ENCODE measurements at regions not wholly inside any gene's neighbourhood (a gene's known extent, or its start where the extent isn't known, plus 50 kb on each side); places are given as distances from the start of the nearest gene placed in this dataset.

DNA sequence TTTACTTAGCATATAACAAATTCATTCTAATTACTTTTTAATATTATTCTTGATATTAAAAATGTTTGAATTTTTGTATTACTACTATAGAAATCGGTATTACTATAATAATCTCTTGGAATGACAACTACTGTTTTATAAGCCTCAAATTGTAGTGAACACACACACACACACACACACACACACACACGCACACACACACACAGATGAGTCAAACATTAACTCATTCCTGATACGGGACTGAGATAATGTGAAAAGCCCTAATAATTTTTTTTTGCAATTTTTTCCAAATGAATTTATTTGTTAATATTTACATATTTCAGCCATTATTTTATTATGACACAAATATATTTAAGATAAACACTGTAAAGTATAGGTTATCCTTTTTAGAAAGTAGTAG is 951.2 kb upstream of the PHF14 start:
- no peak for DNase-seq
- intact Hi-C loops (cut with DNase I, micrococcal nuclease): no loop called here
- Mint-ChIP-seq H3K9me3 (peaks cover 3% of the 10 kb centered on the region), H3K27me3 (no peaks in the 10 kb centered on the region), H3K4me3 (no peak overlapping the region), H3K27ac (no peak overlapping the region), H3K36me3 (ENCODE audit: low read depth) (no peaks in the 10 kb centered on the region), H3K4me1 (ENCODE audit: low read depth) (no peaks in the 10 kb centered on the region)
- Histone ChIP-seq H3K36me3 (ENCODE audit: insufficient read depth, low read length) (no peaks in the 10 kb centered on the region), H3K9me3 (ENCODE audit: control insufficient read depth in 1 of 2, insufficient read depth in 1 of 2, low read length in 2 of 2) (peaks cover 0 to 4% of the 10 kb centered on the region in 2 experiments), H3K27ac (ENCODE audit: low read depth in 1 of 2, low read length in 2 of 2) (no peak overlapping the region), H3K4me1 (ENCODE audit: insufficient read depth, low read length) (no peaks in the 10 kb centered on the region), H3K27me3 (ENCODE audit: control insufficient read depth in 1 of 2, insufficient read depth in 2 of 2, low read length in 2 of 2) (no peaks in the 10 kb centered on the region), H3K4me3 (ENCODE audit: low read length) (no peak overlapping the region)
- CTCF ChIA-PET: interaction anchor here (0.7 kb wide), 1 partner anchor 749 kb away, joined by 3 read pairs; no protein-coding TSS in a partner anchor
- TF ChIP-seq, protein P1, sequence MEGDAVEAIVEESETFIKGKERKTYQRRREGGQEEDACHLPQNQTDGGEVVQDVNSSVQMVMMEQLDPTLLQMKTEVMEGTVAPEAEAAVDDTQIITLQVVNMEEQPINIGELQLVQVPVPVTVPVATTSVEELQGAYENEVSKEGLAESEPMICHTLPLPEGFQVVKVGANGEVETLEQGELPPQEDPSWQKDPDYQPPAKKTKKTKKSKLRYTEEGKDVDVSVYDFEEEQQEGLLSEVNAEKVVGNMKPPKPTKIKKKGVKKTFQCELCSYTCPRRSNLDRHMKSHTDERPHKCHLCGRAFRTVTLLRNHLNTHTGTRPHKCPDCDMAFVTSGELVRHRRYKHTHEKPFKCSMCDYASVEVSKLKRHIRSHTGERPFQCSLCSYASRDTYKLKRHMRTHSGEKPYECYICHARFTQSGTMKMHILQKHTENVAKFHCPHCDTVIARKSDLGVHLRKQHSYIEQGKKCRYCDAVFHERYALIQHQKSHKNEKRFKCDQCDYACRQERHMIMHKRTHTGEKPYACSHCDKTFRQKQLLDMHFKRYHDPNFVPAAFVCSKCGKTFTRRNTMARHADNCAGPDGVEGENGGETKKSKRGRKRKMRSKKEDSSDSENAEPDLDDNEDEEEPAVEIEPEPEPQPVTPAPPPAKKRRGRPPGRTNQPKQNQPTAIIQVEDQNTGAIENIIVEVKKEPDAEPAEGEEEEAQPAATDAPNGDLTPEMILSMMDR (IDR thresholded peaks at IDR 0.05): no peak
- no peak for ATAC-seq (ENCODE audit: poor library complexity)
- POLR2A ChIA-PET: no interaction called here

DNA sequence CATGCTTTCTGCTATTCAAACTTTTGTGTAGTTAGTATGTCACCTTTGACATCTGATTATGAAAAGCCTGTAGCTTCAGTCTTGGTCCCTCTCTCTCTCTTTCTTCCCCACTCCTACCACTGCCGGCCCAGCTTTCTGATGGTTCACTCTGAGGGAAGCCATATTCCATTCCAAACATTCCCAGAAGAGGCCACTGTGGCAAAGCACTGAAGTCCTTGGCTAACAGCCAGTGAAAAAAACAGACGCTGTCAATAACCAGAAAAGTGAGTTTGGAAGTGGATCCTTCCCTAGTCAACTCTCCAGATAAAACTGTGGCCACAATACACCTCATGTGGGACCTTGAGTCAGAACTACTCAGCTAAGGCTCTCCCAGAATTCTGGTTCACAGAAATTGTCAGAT is 950.7 kb upstream of the PHF14 start:
- TF ChIP-seq, protein P1 (IDR thresholded peaks at IDR 0.05): no peak
- ATAC-seq (ENCODE audit: poor library complexity) (no peak), DNase-seq (no peak)
- Mint-ChIP-seq H3K27ac (no peak overlapping the region), H3K27me3 (no peaks in the 10 kb centered on the region), H3K4me3 (no peak overlapping the region), H3K9me3 (peaks cover 3% of the 10 kb centered on the region), H3K36me3 (ENCODE audit: low read depth) (no peaks in the 10 kb centered on the region), H3K4me1 (ENCODE audit: low read depth) (no peaks in the 10 kb centered on the region)
- H3K36me3 ChIP-seq (ENCODE audit: insufficient read depth, low read length): no peaks in the 10 kb centered on the region
- ChIA-PET CTCF (no interaction called here), POLR2A (no interaction called here)
- H3K27me3 ChIP-seq (ENCODE audit: control insufficient read depth in 1 of 2, insufficient read depth in 2 of 2, low read length in 2 of 2): no peaks in the 10 kb centered on the region
- peaks cover 0 to under 1% of the 10 kb centered on the region in 2 experiments for H3K9me3 ChIP-seq (ENCODE audit: control insufficient read depth in 1 of 2, insufficient read depth in 1 of 2, low read length in 2 of 2)
- intact Hi-C loops (cut with DNase I, micrococcal nuclease): no loop called here
- H3K4me3 ChIP-seq (ENCODE audit: low read length): no peak overlapping the region
- H3K27ac ChIP-seq (ENCODE audit: low read depth in 1 of 2, low read length in 2 of 2): no peak overlapping the region
- no peaks in the 10 kb centered on the region for H3K4me1 ChIP-seq (ENCODE audit: insufficient read depth, low read length)

DNA sequence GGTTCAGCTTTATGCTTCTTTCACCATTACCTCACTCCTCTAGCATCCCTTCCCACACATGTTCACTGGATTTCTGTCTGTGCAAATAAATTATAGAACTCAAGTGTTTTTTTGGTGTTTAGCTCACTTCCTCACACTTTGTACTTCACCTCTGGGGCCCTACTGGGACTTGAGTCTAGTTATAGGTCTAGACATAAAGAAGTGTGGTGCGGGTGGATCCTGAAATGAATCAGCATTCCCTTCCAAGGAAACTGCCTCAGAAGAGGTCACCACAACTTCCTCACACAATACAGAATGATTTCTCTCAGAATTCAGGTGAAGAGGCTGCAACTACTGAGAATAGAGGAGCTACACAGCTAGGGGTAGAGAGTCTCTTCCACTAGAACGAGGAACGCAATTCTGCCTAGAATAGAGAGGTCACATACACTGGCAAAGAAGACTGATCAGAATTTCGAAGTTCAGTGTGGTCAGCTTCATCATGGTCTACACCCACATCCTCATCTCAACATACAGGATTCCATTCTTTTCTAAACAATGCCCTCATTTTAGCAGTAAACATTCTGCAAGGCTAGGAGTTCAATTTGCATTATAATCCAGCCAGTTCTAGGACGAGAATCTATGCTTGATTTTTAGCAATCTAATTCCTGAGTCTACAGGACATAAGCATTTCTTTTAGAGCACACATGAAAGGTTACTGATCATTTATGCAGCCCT is 938.7 kb upstream of the PHF14 start:
- Mint-ChIP-seq H3K9me3 (peaks cover 3% of the 10 kb centered on the region), H3K27ac (no peak overlapping the region), H3K4me3 (no peak overlapping the region), H3K4me1 (ENCODE audit: low read depth) (no peaks in the 10 kb centered on the region), H3K36me3 (ENCODE audit: low read depth) (no peaks in the 10 kb centered on the region), H3K27me3 (no peaks in the 10 kb centered on the region)
- intact Hi-C loops (cut with DNase I, micrococcal nuclease): no loop called here
- no peak overlapping the region for H3K4me3 ChIP-seq (ENCODE audit: low read length)
- H3K9me3 ChIP-seq (ENCODE audit: control insufficient read depth in 1 of 2, insufficient read depth in 1 of 2, low read length in 2 of 2): no peaks in the 10 kb centered on the region
- CTCF ChIA-PET: interaction anchor here (1.5 kb wide), 1 partner anchor 37 kb away, joined by 3 read pairs; no protein-coding TSS in a partner anchor
- no peak overlapping the region for H3K27ac ChIP-seq (ENCODE audit: low read depth in 1 of 2, low read length in 2 of 2)
- POLR2A ChIA-PET: no interaction called here
- H3K4me1 ChIP-seq (ENCODE audit: insufficient read depth, low read length): no peaks in the 10 kb centered on the region
- DNase-seq (no peak), ATAC-seq (ENCODE audit: poor library complexity) (no peak)
- no peaks in the 10 kb centered on the region for H3K36me3 ChIP-seq (ENCODE audit: insufficient read depth, low read length)
- H3K27me3 ChIP-seq (ENCODE audit: control insufficient read depth in 1 of 2, insufficient read depth in 2 of 2, low read length in 2 of 2): no peaks in the 10 kb centered on the region
- TF ChIP-seq, protein P1 (IDR thresholded peaks at IDR 0.05): no peak
